Activated CD4-positive, alpha-beta memory T cell treated with anti-CD3 and anti-CD28 coated beads for 36 hours (primary cell): ENCODE measurements at regions not wholly inside any gene's neighbourhood (a gene's known extent, or its start where the extent isn't known, plus 50 kb on each side); places are given as distances from the start of the nearest gene placed in this dataset.

Source experiments
- CTCF ChIA-PET: fragments of 350-600 bp; sonication (Branson Sonifier 250); formaldehyde crosslinking; loops from one replicate; lab custom pipeline; 2021; ENCODE audit warnings: antibody characterized with exemption, inconsistent platforms; lab: Charles Lee
- POLR2A ChIA-PET: fragments of 350-600 bp; sonication (Branson Sonifier 250); formaldehyde crosslinking; loops from one replicate; lab custom pipeline; 2021; ENCODE audit warnings: antibody characterized with exemption; lab: Charles Lee
- DNase-seq: peaks from one replicate; pipeline ENCODE4 v3.0.0-alpha.2; 2020
- H3K27ac Mint-ChIP-seq: one replicate; pipeline ENCODE4 v1.8.0; 2021; ENCODE audit warnings: mixed read lengths
- H3K27me3 Mint-ChIP-seq: one replicate; pipeline ENCODE4 v1.8.0; 2021; ENCODE audit warnings: mixed read lengths
- H3K36me3 Mint-ChIP-seq: one replicate; pipeline ENCODE4 v1.8.0; 2021; ENCODE audit warnings: mixed read lengths
- H3K4me1 Mint-ChIP-seq: one replicate; pipeline ENCODE4 v1.8.0; 2021; ENCODE audit warnings: low read depth, mixed read lengths
- H3K4me3 Mint-ChIP-seq: one replicate; pipeline ENCODE4 v1.8.0; 2021; ENCODE audit warnings: mild to moderate bottlenecking, mixed read lengths
- H3K9me3 Mint-ChIP-seq: one replicate; pipeline ENCODE4 v1.8.0; 2021; ENCODE audit warnings: mixed read lengths
- intact Hi-C: fragments of 100-400 bp; cut with micrococcal nuclease; formaldehyde crosslinking; loops from one replicate; pipeline ENCODE4 v1.15.1; 2023

GRCh38 chr7:155996718-155997280 is 184.5 kb upstream of the SHH start:
- Mint-ChIP-seq H3K4me1 (peaks cover 33% of the 10 kb centered on the region), H3K27ac (no peak overlapping the region), H3K36me3 (no peaks in the 10 kb centered on the region), H3K9me3 (no peaks in the 10 kb centered on the region), H3K4me3 (no peak overlapping the region), H3K27me3 (peaks cover 49% of the 10 kb centered on the region)
- no peak for DNase-seq
- POLR2A ChIA-PET, result no interaction called here
- intact Hi-C loops, result no loop called here
- CTCF ChIA-PET, result no interaction called here

- H3K9me3 Mint-ChIP-seq, result peaks cover 3% of the 10 kb centered on the region
- H3K4me1 Mint-ChIP-seq, result peaks cover 33% of the 10 kb centered on the region
- H3K27ac Mint-ChIP-seq, result no peak overlapping the region
- DNase-seq, result no peak
- H3K4me3 Mint-ChIP-seq, result no peak overlapping the region
- POLR2A ChIA-PET, result no interaction called here
- peaks cover 44% of the 10 kb centered on the region for H3K27me3 Mint-ChIP-seq
- CTCF ChIA-PET, result no interaction called here
- intact Hi-C loops, result no loop called here
- H3K36me3 Mint-ChIP-seq, result no peaks in the 10 kb centered on the region
Observed at GRCh38 chr7:155995183-155995612, 182.9 kb upstream of the SHH start.

GRCh38 chr7:155994279-155994811 is 182.1 kb upstream of the SHH start:
- POLR2A ChIA-PET, result no interaction called here
- Mint-ChIP-seq H3K27me3 (peaks cover 37% of the 10 kb centered on the region), H3K4me3 (no peak overlapping the region), H3K36me3 (no peaks in the 10 kb centered on the region), H3K9me3 (peaks cover 8% of the 10 kb centered on the region), H3K4me1 (peaks cover 33% of the 10 kb centered on the region), H3K27ac (no peak overlapping the region)
- intact Hi-C loops, result no loop called here
- DNase-seq, result no peak
- CTCF ChIA-PET, result no interaction called here

DNA sequence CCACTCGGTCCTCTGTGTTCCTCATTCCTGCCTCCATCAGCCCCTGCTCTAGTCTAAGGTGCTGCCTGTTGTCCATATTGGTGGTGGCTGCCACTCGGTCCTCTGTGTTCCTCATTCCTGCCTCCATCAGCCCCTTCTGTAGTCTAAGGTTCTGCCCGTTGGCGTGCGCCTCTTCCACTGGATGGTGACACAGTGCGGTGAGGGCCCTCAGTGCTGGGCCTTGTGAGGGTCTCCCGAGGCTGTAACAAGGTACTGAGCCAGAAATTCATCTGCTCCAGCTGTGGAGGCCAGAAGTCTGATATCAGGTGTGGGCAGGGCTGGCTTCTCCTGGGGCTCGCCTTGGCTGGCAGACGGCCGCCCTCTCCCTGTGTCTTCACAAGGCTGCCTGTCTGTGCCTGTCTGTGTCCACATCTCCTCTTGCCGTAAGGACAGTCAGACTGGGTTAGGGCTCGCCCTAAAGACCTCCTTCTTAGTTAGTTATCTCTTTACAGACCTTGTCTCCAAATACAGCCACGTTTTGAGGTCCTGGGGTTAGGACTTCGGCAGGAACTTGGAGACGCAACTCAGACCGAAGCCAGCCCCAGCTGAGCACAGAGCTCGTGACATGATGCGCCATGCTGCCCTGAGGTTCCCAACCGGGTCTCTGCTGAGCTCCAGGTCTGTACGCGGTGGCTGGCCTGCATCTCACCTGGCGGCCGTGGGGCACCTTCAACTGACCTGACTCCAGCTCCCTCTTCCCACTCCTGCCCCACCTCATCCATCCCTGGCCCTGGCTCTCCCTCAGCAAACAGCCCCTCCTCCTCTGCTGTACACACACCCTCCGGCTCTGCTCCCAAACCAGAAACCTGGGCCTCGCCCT is 181.4 kb upstream of the SHH start:
- Mint-ChIP-seq H3K36me3 (no peaks in the 10 kb centered on the region), H3K27me3 (peaks cover 37% of the 10 kb centered on the region), H3K4me3 (no peak overlapping the region), H3K27ac (no peak overlapping the region), H3K9me3 (peaks cover 9% of the 10 kb centered on the region), H3K4me1 (peaks cover 33% of the 10 kb centered on the region)
- CTCF ChIA-PET, result no interaction called here
- POLR2A ChIA-PET, result no interaction called here
- no peak for DNase-seq
- intact Hi-C loops, result no loop called here

DNA sequence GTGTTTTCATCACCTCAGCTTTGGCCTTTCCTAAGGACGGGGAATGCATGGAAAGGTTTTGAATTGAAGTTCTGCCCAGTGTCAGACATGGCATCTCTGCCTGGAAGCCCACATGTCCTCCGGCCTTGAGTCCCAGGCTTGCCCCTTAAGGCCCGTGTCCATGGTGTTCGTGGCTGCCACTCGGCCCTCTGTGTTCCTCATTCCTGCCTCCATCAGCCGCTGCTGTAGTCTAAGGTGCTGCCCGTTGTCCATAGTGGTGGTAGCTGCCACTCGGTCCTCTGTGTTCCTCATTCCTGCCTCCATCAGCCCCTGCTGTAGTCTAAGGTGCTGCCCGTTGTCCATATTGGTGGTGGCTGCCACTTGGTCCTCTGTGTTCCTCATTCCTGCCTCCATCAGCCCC is 180.7 kb upstream of the SHH start:
- ChIA-PET CTCF (no interaction called here), POLR2A (no interaction called here)
- DNase-seq, result no peak
- intact Hi-C loops, result no loop called here
- Mint-ChIP-seq H3K27ac (no peak overlapping the region), H3K4me3 (no peak overlapping the region), H3K36me3 (no peaks in the 10 kb centered on the region), H3K27me3 (peaks cover 33% of the 10 kb centered on the region), H3K9me3 (peaks cover 9% of the 10 kb centered on the region), H3K4me1 (peaks cover 28% of the 10 kb centered on the region)

- H3K27me3 Mint-ChIP-seq, result peaks cover 30% of the 10 kb centered on the region
- H3K4me3 Mint-ChIP-seq, result no peak overlapping the region
- H3K9me3 Mint-ChIP-seq, result peaks cover 9% of the 10 kb centered on the region
- ChIA-PET POLR2A (no interaction called here), CTCF (no interaction called here)
- H3K27ac Mint-ChIP-seq, result no peak overlapping the region
- no peaks in the 10 kb centered on the region for H3K36me3 Mint-ChIP-seq
- intact Hi-C loops, result no loop called here
- no peak for DNase-seq
- H3K4me1 Mint-ChIP-seq, result peaks cover 24% of the 10 kb centered on the region
Observed at GRCh38 chr7:155992538-155992937, 180.3 kb upstream of the SHH start.

DNA sequence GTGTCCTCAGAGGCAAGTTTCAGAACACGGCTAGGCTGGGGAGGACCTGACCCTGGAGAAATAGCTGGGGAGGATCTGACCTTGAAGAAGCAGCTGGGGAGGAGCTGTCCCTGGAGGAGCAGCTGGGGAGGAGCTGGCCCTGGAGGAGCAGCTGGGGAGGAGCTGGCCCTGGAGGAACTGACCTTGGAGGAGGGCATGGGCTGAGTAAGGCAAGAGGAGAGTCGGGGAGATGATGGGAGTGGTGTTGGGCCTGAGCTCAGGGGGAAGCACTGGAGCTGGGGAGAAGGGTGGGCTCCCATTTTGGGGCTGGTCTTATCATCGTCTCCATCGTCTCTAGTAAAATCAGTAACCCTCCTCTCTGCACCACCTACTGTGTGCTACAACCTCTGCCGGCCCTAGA is 179.8 kb upstream of the SHH start:
- peaks cover 9% of the 10 kb centered on the region for H3K9me3 Mint-ChIP-seq
- H3K27me3 Mint-ChIP-seq, result peaks cover 26% of the 10 kb centered on the region
- peaks cover 20% of the 10 kb centered on the region for H3K4me1 Mint-ChIP-seq
- H3K36me3 Mint-ChIP-seq, result no peaks in the 10 kb centered on the region
- H3K4me3 Mint-ChIP-seq, result no peak overlapping the region
- no peak overlapping the region for H3K27ac Mint-ChIP-seq
- DNase-seq, result no peak
- intact Hi-C loops, result no loop called here
- POLR2A ChIA-PET, result no interaction called here
- CTCF ChIA-PET, result no interaction called here

- no peak for DNase-seq
- H3K36me3 Mint-ChIP-seq, result no peaks in the 10 kb centered on the region
- peaks cover 13% of the 10 kb centered on the region for H3K4me1 Mint-ChIP-seq
- H3K9me3 Mint-ChIP-seq, result peaks cover 9% of the 10 kb centered on the region
- CTCF ChIA-PET, result no interaction called here
- H3K4me3 Mint-ChIP-seq, result no peak overlapping the region
- intact Hi-C loops, result no loop called here
- POLR2A ChIA-PET, result no interaction called here
- peaks cover 22% of the 10 kb centered on the region for H3K27me3 Mint-ChIP-seq
- H3K27ac Mint-ChIP-seq, result no peak overlapping the region
Observed at GRCh38 chr7:155991470-155991869, 179.2 kb upstream of the SHH start.

GRCh38 chr7:155988416-155988815 is 176.2 kb upstream of the SHH start:
- H3K4me1 Mint-ChIP-seq, result no peaks in the 10 kb centered on the region
- no peaks in the 10 kb centered on the region for H3K36me3 Mint-ChIP-seq
- no peak overlapping the region for H3K4me3 Mint-ChIP-seq
- POLR2A ChIA-PET, result no interaction called here
- H3K27ac Mint-ChIP-seq, result no peak overlapping the region
- CTCF ChIA-PET, result no interaction called here
- H3K27me3 Mint-ChIP-seq, result peaks cover 5% of the 10 kb centered on the region
- peaks cover 9% of the 10 kb centered on the region for H3K9me3 Mint-ChIP-seq
- intact Hi-C loops, result no loop called here
- no peak for DNase-seq

- no peak overlapping the region for H3K4me3 Mint-ChIP-seq
Observed at GRCh38 chr7:155987681-155988235, 175.5 kb upstream of the SHH start.

GRCh38 chr7:155986497-155987160 is 174.4 kb upstream of the SHH start:
- Mint-ChIP-seq H3K27me3 (peaks cover 5% of the 10 kb centered on the region), H3K27ac (no peak overlapping the region), H3K36me3 (no peaks in the 10 kb centered on the region), H3K4me3 (no peak overlapping the region), H3K9me3 (peaks cover 9% of the 10 kb centered on the region), H3K4me1 (no peaks in the 10 kb centered on the region)
- intact Hi-C loops, result no loop called here
- no peak for DNase-seq
- ChIA-PET CTCF (no interaction called here), POLR2A (no interaction called here)

More at GRCh38 chr7:155987681-155988235, 175.5 kb upstream of the SHH start:
- H3K9me3 Mint-ChIP-seq, result peaks cover 9% of the 10 kb centered on the region
- DNase-seq, result no peak
- ChIA-PET POLR2A (no interaction called here), CTCF (no interaction called here)
- H3K27me3 Mint-ChIP-seq, result peaks cover 5% of the 10 kb centered on the region
- intact Hi-C loops, result no loop called here
- H3K36me3 Mint-ChIP-seq, result no peaks in the 10 kb centered on the region
- no peaks in the 10 kb centered on the region for H3K4me1 Mint-ChIP-seq
- no peak overlapping the region for H3K27ac Mint-ChIP-seq

DNA sequence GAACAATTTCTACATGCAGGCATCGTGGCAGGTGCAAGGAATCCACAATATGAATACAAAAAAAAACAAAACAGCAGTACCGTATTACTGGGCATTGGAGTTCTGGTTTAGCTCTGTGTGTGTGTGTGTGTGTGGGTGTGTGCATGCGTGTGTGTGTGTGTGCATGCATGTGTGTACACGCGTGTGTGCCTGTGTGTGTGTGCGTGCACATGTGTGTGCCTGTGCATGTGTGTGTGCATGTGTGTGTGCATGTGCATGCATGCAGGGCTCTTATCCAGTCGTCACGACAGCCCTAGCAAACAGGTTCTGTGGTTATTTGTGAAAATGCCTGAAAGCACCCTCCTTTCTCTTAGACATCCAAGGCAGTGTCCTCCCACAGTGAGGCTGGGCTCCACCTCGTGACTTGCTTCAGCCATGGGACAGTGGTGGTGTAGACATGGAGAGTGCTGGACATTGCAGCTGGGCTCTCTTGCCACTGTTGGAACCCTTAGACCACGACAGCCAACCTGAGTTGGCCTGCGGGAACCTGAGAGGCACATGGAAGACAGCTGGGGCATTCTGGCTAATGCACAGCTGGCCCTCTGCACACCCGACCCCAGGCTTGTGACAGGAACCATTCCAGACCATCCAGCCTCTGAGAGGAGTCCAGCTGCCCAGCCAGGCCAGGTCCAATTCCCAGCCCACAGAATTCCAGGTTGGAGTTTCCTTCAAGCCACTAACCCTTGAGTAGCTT is 173.4 kb upstream of the SHH start:
- CTCF ChIA-PET, result no interaction called here
- Mint-ChIP-seq H3K27me3 (peaks cover 5% of the 10 kb centered on the region), H3K4me3 (no peak overlapping the region), H3K4me1 (no peaks in the 10 kb centered on the region), H3K9me3 (peaks cover 9% of the 10 kb centered on the region), H3K36me3 (no peaks in the 10 kb centered on the region), H3K27ac (no peak overlapping the region)
- intact Hi-C loops, result no loop called here
- no peak for DNase-seq
- POLR2A ChIA-PET, result no interaction called here
